GM21576 (cell line): ENCODE measurements at regions not wholly inside any gene's neighbourhood (a gene's known extent, or its start where the extent isn't known, plus 50 kb on each side); places are given as distances from the start of the nearest gene placed in this dataset.
"Not testable (repeated sequence)": the region's sequence is repeated elsewhere in the genome, so short reads cannot be mapped to it uniquely, and the experiment has no call there.

Source experiments
- ATAC-seq: cut with Tn5 transposase; IDR thresholded peaks from one replicate; pipeline ENCODE4 v1.9.1; 2021; ENCODE audit warnings: mild to moderate bottlenecking, moderate library complexity; ENCODE audit not compliant: unreplicated experiment

DNA sequence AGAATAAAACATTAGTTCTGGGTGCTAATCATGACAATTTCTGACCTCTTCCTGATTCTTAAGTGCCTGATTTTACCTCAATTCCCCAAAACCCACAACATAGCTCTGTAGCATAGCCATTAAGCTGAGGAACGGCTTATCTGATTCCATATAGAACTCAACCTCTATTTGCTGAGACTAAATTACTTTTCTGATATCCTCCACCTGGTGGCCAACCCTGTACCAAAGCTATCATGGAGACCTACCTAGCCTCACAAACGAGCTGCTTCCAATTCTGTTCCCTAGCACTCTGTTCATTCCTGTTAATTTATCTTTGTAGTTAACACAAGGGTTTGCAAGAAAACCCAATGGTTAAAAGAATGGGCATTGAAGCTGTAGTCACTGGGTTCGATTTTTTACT is 245.2 kb downstream of the PLOD2 start:
- ATAC-seq: no peak

DNA sequence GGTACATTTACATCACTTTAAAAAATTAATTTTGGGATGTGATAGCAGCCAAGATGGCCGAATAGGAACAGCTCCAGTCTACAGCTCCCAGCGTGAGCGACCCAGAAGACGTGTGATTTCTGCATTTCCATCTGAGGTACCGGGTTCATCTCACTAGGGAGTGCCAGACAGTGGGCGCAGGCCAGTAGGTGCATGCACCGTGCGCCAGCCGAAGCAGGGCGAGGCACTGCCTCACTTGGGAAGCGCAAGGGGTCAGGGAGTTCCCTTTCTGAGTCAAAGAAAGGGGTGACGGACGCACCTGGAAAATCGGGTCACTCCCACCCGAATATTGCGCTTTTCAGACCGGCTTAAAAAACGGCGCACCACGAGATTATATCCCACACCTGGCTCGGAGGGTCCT is 233.2 kb downstream of the PLOD2 start:
- not testable (repeated sequence) for ATAC-seq

DNA sequence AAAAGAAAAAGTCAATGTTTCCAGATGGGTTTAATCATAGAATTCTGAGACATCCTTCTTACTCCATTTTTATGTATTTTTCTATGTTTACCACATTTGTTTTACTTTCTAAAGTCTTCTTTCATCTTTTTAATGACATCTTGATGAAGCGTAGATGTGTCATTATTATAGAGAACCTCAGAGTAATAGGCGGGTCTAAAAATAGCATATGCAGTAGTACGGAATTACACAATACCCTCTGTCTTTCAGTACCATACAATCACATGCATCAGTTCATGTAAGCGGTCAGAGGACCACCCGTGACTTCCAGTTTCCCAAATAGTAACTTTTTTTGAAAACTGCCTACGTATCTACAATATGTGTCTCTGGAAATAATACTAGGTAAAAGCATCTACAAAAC is 224.0 kb downstream of the PLOD2 start:
- ATAC-seq: no peak

DNA sequence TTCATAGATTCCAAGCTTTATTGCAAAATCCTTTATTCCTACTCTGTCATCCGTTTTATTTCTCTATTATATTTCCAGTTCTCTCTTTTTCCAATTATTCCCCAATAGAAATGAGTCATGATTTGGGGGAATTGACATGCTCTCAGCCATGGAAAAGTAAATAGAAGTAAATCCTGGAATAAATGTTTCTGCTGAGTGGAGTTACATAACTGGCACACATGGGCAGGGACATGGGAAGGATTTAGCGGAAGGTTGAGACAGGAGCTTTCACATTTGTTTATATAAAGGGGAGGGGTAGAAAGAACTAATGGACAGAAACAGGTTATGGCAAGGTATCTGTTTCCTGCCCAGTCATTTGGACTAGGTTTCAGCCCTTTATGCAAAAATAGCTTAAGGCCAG is 221.6 kb downstream of the PLOD2 start:
- no peak for ATAC-seq

DNA sequence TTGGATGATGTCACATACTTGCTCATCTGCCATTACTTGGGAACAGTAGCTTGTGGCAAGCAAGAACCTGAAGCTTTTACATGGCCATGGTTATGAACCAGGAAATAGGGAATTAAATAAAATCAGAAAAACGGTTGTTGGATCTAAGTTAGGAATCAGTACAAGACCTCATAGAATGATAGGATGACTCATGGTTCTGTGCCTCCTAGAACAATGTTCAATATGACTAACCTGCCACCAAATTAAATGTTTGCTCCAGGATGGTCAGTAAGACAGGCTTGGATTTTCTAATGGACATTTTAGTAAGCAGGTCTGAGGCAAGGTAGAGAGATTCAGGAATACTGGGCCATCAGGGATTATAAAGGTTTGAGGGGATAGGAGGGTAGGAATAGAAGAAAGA is 218.9 kb downstream of the PLOD2 start:
- no peak for ATAC-seq

GRCh38 chr3:145943952-145944351 is 217.0 kb downstream of the PLOD2 start:
- ATAC-seq: no peak

DNA sequence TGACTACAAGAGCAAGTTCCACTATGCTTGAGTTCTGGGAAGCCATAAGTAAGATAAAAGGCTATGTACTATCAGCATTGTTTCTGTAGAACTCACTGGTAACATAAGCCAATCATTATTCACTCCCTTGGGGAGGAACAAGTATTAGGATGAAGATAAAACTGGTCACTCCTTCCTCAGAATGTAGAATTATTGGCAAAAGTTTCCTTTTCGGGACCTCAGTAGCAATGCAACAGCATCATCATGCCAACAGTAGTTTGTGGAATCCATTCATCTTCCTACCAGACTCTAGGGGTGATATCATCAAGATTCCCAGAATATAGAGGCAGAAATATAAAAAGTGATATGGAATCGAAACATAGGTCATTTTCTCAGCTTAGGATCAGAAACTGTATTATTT is 209.5 kb downstream of the PLOD2 start:
- no peak for ATAC-seq

DNA sequence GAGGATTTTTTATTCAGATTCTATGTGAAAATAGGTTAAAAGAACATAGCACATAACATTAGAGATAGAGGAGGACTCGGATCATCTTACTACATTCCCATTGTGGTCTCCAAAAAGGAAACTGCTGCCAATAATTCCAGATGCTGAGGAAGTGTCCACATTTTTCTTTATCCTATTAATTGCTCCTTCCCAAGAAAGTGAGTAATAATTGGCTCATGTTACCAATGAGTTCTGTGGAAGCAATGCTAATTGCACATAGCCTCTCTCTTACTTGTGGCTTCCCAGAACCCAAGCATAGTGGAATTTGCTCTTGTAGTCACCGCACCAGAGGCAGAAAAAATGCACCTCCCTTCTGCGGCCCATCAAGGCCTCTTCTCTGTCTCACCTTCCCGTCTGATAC is 208.4 kb downstream of the PLOD2 start:
- ATAC-seq: no peak

GRCh38 chr3:145953316-145953715 is 207.7 kb downstream of the PLOD2 start:
- no peak for ATAC-seq

- no peak for ATAC-seq
Observed at GRCh38 chr3:145959457-145960088, 201.4 kb downstream of the PLOD2 start.

GRCh38 chr3:145963111-145963510 is 197.9 kb downstream of the PLOD2 start:
- no peak for ATAC-seq

GRCh38 chr3:145967043-145967442 is 193.9 kb downstream of the PLOD2 start:
- ATAC-seq: no peak

DNA sequence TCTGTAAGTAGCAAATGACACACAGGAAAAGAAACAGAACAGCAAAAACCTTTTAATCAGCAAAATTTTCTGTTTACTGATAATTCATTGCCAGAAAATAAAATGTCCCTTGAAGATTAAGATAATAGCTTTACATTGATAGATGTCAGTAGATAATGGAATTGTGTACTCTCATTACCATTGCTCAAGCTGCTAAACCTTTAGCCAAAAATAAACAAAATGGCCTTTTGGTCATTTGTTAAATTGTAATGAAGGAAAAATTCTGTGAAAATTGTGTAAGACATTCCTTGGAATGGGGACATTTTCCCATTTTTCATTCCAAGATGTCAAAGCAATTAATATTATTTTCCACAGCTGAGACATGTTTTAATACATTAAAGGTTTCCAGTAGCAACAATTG is 189.8 kb downstream of the PLOD2 start:
- ATAC-seq: no peak

DNA sequence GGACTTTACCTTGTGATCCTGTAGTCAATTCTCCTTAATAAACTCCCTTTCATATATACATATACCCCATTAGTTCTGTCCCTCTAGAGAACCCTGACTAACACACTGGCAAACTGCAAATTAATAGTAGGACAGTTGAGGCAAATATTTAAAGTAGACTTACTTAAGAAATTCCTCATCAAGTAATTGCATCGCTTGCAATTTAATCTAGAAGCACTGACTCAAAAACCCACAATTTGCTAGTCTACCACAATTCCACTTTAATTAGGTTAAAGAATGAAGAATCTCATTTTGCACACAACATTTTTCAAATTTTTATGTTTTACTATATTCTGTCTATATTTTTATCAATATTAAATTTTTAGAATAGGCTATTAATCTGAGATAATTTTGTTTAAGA is 188.1 kb downstream of the PLOD2 start:
- no peak for ATAC-seq

GRCh38 chr3:145981056-145981455 is 179.9 kb downstream of the PLOD2 start:
- ATAC-seq: no peak

DNA sequence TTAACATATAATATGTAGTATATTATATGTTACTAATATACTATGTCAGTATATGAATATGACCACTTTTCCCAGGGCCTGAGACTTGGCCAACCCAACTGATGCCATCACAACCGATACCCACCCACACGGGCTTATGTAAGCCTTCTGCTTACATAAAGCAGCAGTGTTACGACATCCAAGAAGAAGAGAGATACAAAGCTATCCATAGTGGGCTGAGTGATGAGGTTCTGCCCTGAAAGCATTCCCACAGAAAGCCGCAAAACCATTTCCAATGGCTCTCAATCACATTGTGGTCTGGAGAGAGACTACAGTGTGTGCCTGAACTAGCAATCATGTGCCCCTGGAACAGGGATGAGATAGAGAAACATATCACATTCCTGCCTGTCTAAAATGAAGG is 177.9 kb downstream of the PLOD2 start:
- ATAC-seq: no peak
